ENCODE measurements at regions not wholly inside any gene's neighbourhood (a gene's known extent, or its start where the extent isn't known, plus 50 kb on each side); places are given as distances from the start of the nearest gene placed in this dataset.

DNA sequence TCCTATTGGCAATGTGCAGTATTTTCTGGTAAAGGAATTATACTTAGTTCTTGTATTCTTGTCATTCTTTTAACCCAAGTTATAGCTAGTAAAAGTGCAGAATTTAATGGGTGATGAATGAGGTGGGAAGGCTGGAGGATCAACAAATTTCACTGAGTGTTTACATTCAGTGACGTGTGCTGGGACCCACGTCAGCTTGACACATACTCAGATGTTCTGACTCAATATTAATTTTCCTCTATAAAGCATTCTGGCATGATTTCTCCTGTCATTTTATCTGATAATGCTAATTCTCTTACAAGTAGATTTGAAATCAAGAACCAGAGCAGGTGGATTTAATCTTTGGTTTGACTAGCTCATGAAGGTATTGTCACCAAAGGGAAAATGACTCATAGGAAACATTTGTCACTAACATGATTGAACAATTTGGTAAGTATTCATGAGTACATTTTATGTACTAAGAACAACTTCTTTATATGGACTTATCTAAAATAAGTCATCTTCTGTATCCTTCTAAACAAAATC, 71.0 kb upstream of the SYNPR start:
- H3K4me3 ChIP-seq (ENCODE audit: low read length in 2 of 2), result no peak overlapping the region
- Mint-ChIP-seq H3K27ac (no peak overlapping the region), H3K4me1 (no peaks in the 10 kb centered on the region), H3K27me3 (no peaks in the 10 kb centered on the region), H3K9me3 (peaks cover 0 to 9% (median 0%) of the 10 kb centered on the region in 8 donors), H3K36me3 (no peaks in the 10 kb centered on the region), H3K4me3 (no peak overlapping the region)
- no peaks in the 10 kb centered on the region for H3K27me3 ChIP-seq (ENCODE audit: insufficient read depth, low read length)
- H3K9me3 ChIP-seq (ENCODE audit: control insufficient read depth in 1 of 2, low read length in 2 of 2), result no peaks in the 10 kb centered on the region
- no peaks in the 10 kb centered on the region for H3K4me1 ChIP-seq (ENCODE audit: insufficient read depth, low read length)
- no peak for DNase-seq
- ChIA-PET CTCF (ENCODE audit: partially characterized antibody) (no interaction called here), POLR2A (ENCODE audit: partially characterized antibody) (no interaction called here)
- no peak overlapping the region for H3K27ac ChIP-seq (ENCODE audit: low read depth, low read length)
- no peaks in the 10 kb centered on the region for H3K36me3 ChIP-seq (ENCODE audit: insufficient read depth, low read length)
- intact Hi-C loops (cut with micrococcal nuclease), result no loop called here

GRCh38 chr3:63228087-63228486, 50.0 kb upstream of the SYNPR start:
- ChIA-PET CTCF (ENCODE audit: partially characterized antibody) (no interaction called here), POLR2A (ENCODE audit: partially characterized antibody) (no interaction called here)
- Mint-ChIP-seq H3K4me3 (no peak overlapping the region), H3K27me3 (no peaks in the 10 kb centered on the region), H3K9me3 (peaks cover 0 to 9% (median 0%) of the 10 kb centered on the region in 8 donors), H3K36me3 (no peaks in the 10 kb centered on the region), H3K4me1 (peaks cover 0 to 2% (median under 1%) of the 10 kb centered on the region in 4 donors), H3K27ac (no peak overlapping the region)
- Histone ChIP-seq H3K36me3 (ENCODE audit: insufficient read depth, low read length) (no peaks in the 10 kb centered on the region), H3K27me3 (ENCODE audit: insufficient read depth, low read length) (no peaks in the 10 kb centered on the region), H3K4me1 (ENCODE audit: insufficient read depth, low read length) (no peaks in the 10 kb centered on the region), H3K4me3 (ENCODE audit: low read length in 2 of 2) (no peak overlapping the region), H3K9me3 (ENCODE audit: control insufficient read depth in 1 of 2, low read length in 2 of 2) (no peaks in the 10 kb centered on the region), H3K27ac (ENCODE audit: low read depth, low read length) (no peak overlapping the region)
- intact Hi-C loops (cut with micrococcal nuclease), result no loop called here
- DNase-seq, result no peak
